ENCODE measurements at regions not wholly inside any gene's neighbourhood (a gene's known extent, or its start where the extent isn't known, plus 50 kb on each side); places are given as distances from the start of the nearest gene placed in this dataset.

DNA sequence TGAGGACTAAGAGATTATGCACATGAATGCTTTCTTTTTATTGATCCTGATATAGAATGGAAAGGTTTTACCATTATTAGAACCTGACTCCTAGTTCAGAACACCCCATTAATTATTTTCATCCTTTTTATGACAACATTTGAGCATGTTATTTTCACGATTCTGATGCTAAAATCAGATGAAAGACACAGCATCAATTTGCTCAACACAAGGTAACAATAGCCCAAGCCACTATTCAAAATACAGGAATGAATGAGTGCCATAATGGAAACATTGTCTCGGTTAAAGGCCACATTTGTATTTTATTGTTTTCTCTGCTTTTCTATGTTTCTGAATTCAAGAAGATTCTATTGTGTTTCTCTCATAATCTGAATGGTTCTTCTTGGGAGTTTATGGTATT, 126.3 kb upstream of the POF1B start:
- no peak for TF ChIP-seq CTCF (IDR thresholded peaks at IDR 0.05)
- no peak for TF ChIP-seq ZFX (IDR thresholded peaks at IDR 0.05; ENCODE audit: borderline replicate concordance)
